Stomach (tissue), 4 donors: ENCODE measurements at regions not wholly inside any gene's neighbourhood (a gene's known extent, or its start where the extent isn't known, plus 50 kb on each side); places are given as distances from the start of the nearest gene placed in this dataset.

Experiments
- CTCF ChIP-seq, 7 experiments: fragments of 450-650 bp in 4 of 7; fragments of 200-600 bp in 3 of 7; sonication (generic) in 3 of 7; IDR thresholded peaks; one replicate each; pipeline ENCODE4 v1.5.1; 2016 to 2019; ENCODE audit warnings: antibody characterized with exemption in 7 of 7, control low read depth in 2 of 7, mild to moderate bottlenecking in 1 of 7
- EP300 ChIP-seq: sonication (generic); formaldehyde crosslinking; IDR thresholded peaks from one replicate; pipeline ENCODE4 v1.6.1; 2017; ENCODE audit warnings: antibody characterized with exemption
- POLR2A ChIP-seq, 4 donors: fragments of 450-650 bp; IDR thresholded peaks; one replicate each; pipeline ENCODE4 v1.6.1; 2016; ENCODE audit warnings: antibody characterized with exemption in 4 of 4, control low read depth in 2 of 4, mild to moderate bottlenecking in 1 of 4, moderate library complexity in 1 of 4
- POLR2AphosphoS5 ChIP-seq, 3 donors: sonication (generic); formaldehyde crosslinking; IDR thresholded peaks; one replicate each; pipeline ENCODE4 v1.6.1; 2016; ENCODE audit warnings: antibody characterized with exemption in 3 of 3

DNA sequence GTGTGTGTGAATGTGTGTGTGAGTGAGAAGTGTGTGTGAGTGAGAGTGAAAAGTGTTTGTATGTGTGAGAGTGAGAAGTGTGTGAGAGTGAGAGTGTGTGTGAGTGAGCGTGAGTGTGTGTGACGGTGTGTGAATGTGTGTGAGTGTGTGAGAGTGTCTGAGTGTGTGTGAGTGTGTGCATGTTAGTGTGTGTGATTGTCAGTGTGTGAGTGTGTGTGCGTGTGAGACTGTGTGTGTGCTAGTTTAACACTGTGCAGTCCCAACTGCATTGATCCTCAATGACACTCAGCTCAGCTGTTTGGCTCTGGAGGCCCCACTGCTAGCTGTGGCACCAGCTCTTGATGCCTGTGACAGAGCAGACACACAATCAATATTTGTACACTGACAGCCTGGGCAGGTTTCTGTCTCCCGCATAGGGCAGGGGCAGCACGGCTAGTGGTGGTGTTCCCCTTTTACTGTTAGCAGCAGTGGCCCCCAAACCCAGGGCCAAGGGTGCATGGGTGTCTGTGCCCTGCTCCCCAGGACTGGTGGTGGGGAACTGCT is 135.0 kb downstream of the INHBB start:
- TF ChIP-seq CTCF (IDR thresholded peaks at IDR 0.05), result no peak
- TF ChIP-seq POLR2A (IDR thresholded peaks at IDR 0.05), result no peak
- TF ChIP-seq POLR2AphosphoS5 (IDR thresholded peaks at IDR 0.05), result no peak
- TF ChIP-seq EP300, result no peak
